Sigmoid colon (tissue), 3 donors: ENCODE measurements at regions not wholly inside any gene's neighbourhood (a gene's known extent, or its start where the extent isn't known, plus 50 kb on each side); places are given as distances from the start of the nearest gene placed in this dataset.
"Not testable (repeated sequence)": the region's sequence is repeated elsewhere in the genome, so short reads cannot be mapped to it uniquely, and the experiment has no call there.

Source experiments
- POLR2A ChIP-seq, 2 donors: fragments of 450-650 bp; IDR thresholded peaks; one replicate each; pipeline ENCODE4 v1.6.1; 2016; ENCODE audit warnings: antibody characterized with exemption in 2 of 2, mild to moderate bottlenecking in 2 of 2, moderate library complexity in 2 of 2
- TF ChIP-seq, protein P1 (sequence below), 4 experiments: fragments of 450-650 bp in 3 of 4; fragments of 200-600 bp in 1 of 4; IDR thresholded peaks; one replicate each; pipeline ENCODE4 v1.5.1; 2016 to 2019; ENCODE audit warnings: antibody characterized with exemption in 4 of 4, mild to moderate bottlenecking in 3 of 4, moderate library complexity in 2 of 4

DNA sequence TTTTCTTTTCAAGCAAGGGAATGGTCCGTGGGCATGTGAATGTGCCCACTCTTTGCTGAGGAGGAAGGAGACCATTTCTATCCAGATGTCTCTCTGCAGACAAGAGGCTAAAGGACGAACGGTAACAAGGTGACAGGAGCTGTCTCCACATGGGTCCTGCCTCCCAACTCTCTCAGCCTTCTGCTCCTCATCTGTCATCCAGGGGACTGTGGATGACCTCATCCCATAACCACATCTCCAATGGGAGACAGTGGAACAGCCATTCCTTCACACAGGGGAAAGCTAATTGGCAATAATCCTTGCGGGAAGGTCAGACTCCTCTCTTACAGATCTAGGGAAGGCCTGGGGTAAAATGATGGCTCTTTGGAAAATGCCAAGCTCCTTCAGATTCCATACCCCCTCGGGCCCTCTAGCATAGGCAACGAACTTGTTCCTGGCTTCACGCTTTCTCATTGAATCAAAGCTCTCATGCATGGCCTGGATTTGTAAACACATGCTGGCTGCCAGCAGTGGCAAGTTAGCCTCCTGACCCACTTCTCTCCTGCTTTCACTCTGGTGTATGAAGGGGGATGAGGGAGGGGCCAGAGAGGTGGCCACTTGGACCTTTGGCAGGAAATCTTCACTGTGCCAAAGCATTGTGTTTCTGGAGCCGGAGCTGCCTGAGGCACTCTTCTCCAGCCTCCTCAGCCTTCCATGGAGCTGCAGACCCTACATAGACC is 65.8 kb upstream of the IKBKE start:
- TF ChIP-seq, protein P1, sequence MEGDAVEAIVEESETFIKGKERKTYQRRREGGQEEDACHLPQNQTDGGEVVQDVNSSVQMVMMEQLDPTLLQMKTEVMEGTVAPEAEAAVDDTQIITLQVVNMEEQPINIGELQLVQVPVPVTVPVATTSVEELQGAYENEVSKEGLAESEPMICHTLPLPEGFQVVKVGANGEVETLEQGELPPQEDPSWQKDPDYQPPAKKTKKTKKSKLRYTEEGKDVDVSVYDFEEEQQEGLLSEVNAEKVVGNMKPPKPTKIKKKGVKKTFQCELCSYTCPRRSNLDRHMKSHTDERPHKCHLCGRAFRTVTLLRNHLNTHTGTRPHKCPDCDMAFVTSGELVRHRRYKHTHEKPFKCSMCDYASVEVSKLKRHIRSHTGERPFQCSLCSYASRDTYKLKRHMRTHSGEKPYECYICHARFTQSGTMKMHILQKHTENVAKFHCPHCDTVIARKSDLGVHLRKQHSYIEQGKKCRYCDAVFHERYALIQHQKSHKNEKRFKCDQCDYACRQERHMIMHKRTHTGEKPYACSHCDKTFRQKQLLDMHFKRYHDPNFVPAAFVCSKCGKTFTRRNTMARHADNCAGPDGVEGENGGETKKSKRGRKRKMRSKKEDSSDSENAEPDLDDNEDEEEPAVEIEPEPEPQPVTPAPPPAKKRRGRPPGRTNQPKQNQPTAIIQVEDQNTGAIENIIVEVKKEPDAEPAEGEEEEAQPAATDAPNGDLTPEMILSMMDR (IDR thresholded peaks at IDR 0.05): not testable (repeated sequence)
- not testable (repeated sequence) for TF ChIP-seq POLR2A (IDR thresholded peaks at IDR 0.05)
